K562 (cell line): ENCODE measurements at regions not wholly inside any gene's neighbourhood (a gene's known extent, or its start where the extent isn't known, plus 50 kb on each side); places are given as distances from the start of the nearest gene placed in this dataset.

ENCODE experiments used
- FIP1L1 ChIP-seq: fragments of 200-400 bp; formaldehyde crosslinking; IDR thresholded peaks from 2 replicates; pipeline ENCODE4 v1.6.1; 2018; ENCODE audit warnings: mild to moderate bottlenecking, low read depth, low read length; ENCODE audit not compliant: poor library complexity, severe bottlenecking
- FOSL1 ChIP-seq: fragments of 200-800 bp; sonication (Bioruptor generic); conservative IDR thresholded peaks from 2 replicates; pipeline ENCODE4 v1.6.1; 2016; ENCODE audit warnings: missing genetic modification characterization, missing compliant biosample characterization
- HBP1 ChIP-seq: fragments of 450-650 bp; formaldehyde crosslinking; IDR thresholded peaks from 2 replicates; pipeline ENCODE4 v1.4.0; 2022; ENCODE audit warnings: missing genetic modification characterization
- HEY1 ChIP-seq: fragments of 250-450 bp; sonication (Bioruptor Pico); IDR thresholded peaks from 2 replicates; pipeline ENCODE4 v1.5.0; 2020; ENCODE audit warnings: mild to moderate bottlenecking, moderate library complexity, borderline replicate concordance
- ILK ChIP-seq: fragments of 450-650 bp; IDR thresholded peaks from 2 replicates; pipeline ENCODE4 v1.6.1; 2016; ENCODE audit warnings: missing genetic modification characterization, low read depth, mild to moderate bottlenecking, missing compliant biosample characterization, moderate library complexity, borderline replicate concordance
- KDM4B ChIP-seq, 2 experiments: fragments of 450-650 bp in 1 of 2; sonication (generic) in 1 of 2; IDR thresholded peaks; 2 replicates each; pipeline ENCODE4 v1.6.1; 2016 to 2017; ENCODE audit warnings: borderline replicate concordance in 2 of 2, antibody characterized with exemption in 1 of 2, low read depth in 1 of 2, mild to moderate bottlenecking in 1 of 2
- MCM7 ChIP-seq, 2 experiments: fragments of 450-650 bp; IDR thresholded peaks; 2 replicates each; pipeline ENCODE4 v1.6.1; 2016 to 2018
- MYBL2 ChIP-seq, 2 experiments: fragments of 450-650 bp in 1 of 2; sonication (generic) in 1 of 2; formaldehyde crosslinking in 1 of 2; IDR thresholded peaks; 2 replicates each; pipeline versions ENCODE4 v1.6.1 to v1.8.1; 2017 to 2022; ENCODE audit warnings: borderline replicate concordance in 1 of 2, inconsistent platforms in 1 of 2, low read depth in 1 of 2, mild to moderate bottlenecking in 1 of 2, missing genetic modification reagents in 1 of 2, moderate library complexity in 1 of 2
- NFIC ChIP-seq: fragments of 450-650 bp; IDR thresholded peaks from 2 replicates; pipeline ENCODE4 v1.6.1; 2017; ENCODE audit warnings: mild to moderate bottlenecking, inconsistent platforms
- SIX5 ChIP-seq, 2 experiments: IDR thresholded peaks; 2 replicates each; pipeline ENCODE4 v1.6.1; 2011; ENCODE audit warnings: low read length in 2 of 2, borderline replicate concordance in 1 of 2, low read depth in 1 of 2, mild to moderate bottlenecking in 1 of 2, moderate library complexity in 1 of 2; ENCODE audit not compliant: insufficient read depth in 1 of 2
- SOX6 ChIP-seq: fragments of 450-650 bp; IDR thresholded peaks from 2 replicates; pipeline ENCODE4 v1.6.1; 2014; ENCODE audit warnings: mild to moderate bottlenecking
- ZBTB7A ChIP-seq: IDR thresholded peaks from 2 replicates; pipeline ENCODE4 v1.6.1; 2011; ENCODE audit warnings: low read depth, mild to moderate bottlenecking, low read length, moderate library complexity, borderline replicate concordance; ENCODE audit not compliant: control insufficient read depth
- ZNF695 ChIP-seq: fragments of 450-650 bp; formaldehyde crosslinking; IDR thresholded peaks from 2 replicates; pipeline ENCODE4 v1.4.0; 2020; ENCODE audit warnings: mild to moderate bottlenecking, moderate library complexity
- ZNF76 ChIP-seq: fragments of 250-450 bp; sonication (Bioruptor Pico); IDR thresholded peaks from 2 replicates; pipeline ENCODE4 v1.4.0; 2020; ENCODE audit warnings: mild to moderate bottlenecking, moderate library complexity, borderline replicate concordance
- TF ChIP-seq, protein P1 (sequence below): fragments of 450-650 bp; IDR thresholded peaks from 2 replicates; pipeline ENCODE4 v1.6.1; 2014; ENCODE audit warnings: low read depth, mild to moderate bottlenecking, moderate library complexity, borderline replicate concordance
- TF ChIP-seq, protein P2 (sequence below), 3 experiments: fragments of 200-800 bp in 1 of 3; fragments of 250-450 bp in 1 of 3; fragments of 450-650 bp in 1 of 3; sonication (Bioruptor Pico) in 1 of 3; sonication (Bioruptor generic) in 1 of 3; formaldehyde crosslinking in 1 of 3; IDR thresholded peaks; 2 replicates each; pipeline versions ENCODE4 v1.6.1 to v1.8.0; 2016 to 2022; ENCODE audit warnings: mild to moderate bottlenecking in 2 of 3, missing genetic modification characterization in 2 of 3, missing compliant biosample characterization in 1 of 3, moderate library complexity in 1 of 3
- TF ChIP-seq, protein P3 (sequence below): fragments of 450-650 bp; IDR thresholded peaks from 2 replicates; pipeline ENCODE4 v1.6.1; 2017; ENCODE audit warnings: antibody characterized with exemption

- TF ChIP-seq FOSL1 (tag) (peak; percentile 46; the same call in 1 of the 2 replicates), MCM7 (IDR thresholded peaks at IDR 0.05) (no peak), ZBTB7A (no peak), FIP1L1 (no peak), ILK (tag) (no peak), SIX5 (IDR thresholded peaks at IDR 0.05; ENCODE audit: borderline replicate concordance in 1 of 2, insufficient read depth in 1 of 2, low read depth in 1 of 2, low read length in 2 of 2) (no peak), NFIC (0 out of 2 replicates have a peak, but pooled peaks have one; percentile 23), HBP1 (no peak), HEY1 (no peak), MYBL2 (IDR thresholded peaks at IDR 0.05; ENCODE audit: low read depth) (no peak), MYBL2 (CRISPR knock-in tag; IDR thresholded peaks at IDR 0.05; ENCODE audit: borderline replicate concordance) (no peak), KDM4B (IDR thresholded peaks at IDR 0.05; ENCODE audit: borderline replicate concordance in 2 of 2, low read depth in 1 of 2) (no peak), ZNF76 (no peak), SOX6 (0 out of 2 replicates have a peak, but pooled peaks have one; percentile 17), ZNF695 (CRISPR knock-in tag) (no peak)
- TF ChIP-seq, protein P1, sequence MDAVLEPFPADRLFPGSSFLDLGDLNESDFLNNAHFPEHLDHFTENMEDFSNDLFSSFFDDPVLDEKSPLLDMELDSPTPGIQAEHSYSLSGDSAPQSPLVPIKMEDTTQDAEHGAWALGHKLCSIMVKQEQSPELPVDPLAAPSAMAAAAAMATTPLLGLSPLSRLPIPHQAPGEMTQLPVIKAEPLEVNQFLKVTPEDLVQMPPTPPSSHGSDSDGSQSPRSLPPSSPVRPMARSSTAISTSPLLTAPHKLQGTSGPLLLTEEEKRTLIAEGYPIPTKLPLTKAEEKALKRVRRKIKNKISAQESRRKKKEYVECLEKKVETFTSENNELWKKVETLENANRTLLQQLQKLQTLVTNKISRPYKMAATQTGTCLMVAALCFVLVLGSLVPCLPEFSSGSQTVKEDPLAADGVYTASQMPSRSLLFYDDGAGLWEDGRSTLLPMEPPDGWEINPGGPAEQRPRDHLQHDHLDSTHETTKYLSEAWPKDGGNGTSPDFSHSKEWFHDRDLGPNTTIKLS, result no peak
- TF ChIP-seq, protein P2, sequence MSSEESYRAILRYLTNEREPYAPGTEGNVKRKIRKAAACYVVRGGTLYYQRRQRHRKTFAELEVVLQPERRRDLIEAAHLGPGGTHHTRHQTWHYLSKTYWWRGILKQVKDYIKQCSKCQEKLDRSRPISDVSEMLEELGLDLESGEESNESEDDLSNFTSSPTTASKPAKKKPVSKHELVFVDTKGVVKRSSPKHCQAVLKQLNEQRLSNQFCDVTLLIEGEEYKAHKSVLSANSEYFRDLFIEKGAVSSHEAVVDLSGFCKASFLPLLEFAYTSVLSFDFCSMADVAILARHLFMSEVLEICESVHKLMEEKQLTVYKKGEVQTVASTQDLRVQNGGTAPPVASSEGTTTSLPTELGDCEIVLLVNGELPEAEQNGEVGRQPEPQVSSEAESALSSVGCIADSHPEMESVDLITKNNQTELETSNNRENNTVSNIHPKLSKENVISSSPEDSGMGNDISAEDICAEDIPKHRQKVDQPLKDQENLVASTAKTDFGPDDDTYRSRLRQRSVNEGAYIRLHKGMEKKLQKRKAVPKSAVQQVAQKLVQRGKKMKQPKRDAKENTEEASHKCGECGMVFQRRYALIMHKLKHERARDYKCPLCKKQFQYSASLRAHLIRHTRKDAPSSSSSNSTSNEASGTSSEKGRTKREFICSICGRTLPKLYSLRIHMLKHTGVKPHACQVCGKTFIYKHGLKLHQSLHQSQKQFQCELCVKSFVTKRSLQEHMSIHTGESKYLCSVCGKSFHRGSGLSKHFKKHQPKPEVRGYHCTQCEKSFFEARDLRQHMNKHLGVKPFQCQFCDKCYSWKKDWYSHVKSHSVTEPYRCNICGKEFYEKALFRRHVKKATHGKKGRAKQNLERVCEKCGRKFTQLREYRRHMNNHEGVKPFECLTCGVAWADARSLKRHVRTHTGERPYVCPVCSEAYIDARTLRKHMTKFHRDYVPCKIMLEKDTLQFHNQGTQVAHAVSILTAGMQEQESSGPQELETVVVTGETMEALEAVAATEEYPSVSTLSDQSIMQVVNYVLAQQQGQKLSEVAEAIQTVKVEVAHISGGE (CRISPR knock-in tag; IDR thresholded peaks at IDR 0.05), result 0 out of 6 replicates have a peak, but pooled peaks of 1 of the 3 experiments have one; percentile 27
- TF ChIP-seq, protein P3, sequence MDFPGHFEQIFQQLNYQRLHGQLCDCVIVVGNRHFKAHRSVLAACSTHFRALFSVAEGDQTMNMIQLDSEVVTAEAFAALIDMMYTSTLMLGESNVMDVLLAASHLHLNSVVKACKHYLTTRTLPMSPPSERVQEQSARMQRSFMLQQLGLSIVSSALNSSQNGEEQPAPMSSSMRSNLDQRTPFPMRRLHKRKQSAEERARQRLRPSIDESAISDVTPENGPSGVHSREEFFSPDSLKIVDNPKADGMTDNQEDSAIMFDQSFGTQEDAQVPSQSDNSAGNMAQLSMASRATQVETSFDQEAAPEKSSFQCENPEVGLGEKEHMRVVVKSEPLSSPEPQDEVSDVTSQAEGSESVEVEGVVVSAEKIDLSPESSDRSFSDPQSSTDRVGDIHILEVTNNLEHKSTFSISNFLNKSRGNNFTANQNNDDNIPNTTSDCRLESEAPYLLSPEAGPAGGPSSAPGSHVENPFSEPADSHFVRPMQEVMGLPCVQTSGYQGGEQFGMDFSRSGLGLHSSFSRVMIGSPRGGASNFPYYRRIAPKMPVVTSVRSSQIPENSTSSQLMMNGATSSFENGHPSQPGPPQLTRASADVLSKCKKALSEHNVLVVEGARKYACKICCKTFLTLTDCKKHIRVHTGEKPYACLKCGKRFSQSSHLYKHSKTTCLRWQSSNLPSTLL, result peak; percentile 62; the same call in 1 of the 2 replicates
Observed at GRCh38 chr2:120914839-120915521, 179.3 kb downstream of the GLI2 start (continued).
